ENCODE measurements at regions not wholly inside any gene's neighbourhood (a gene's known extent, or its start where the extent isn't known, plus 50 kb on each side); places are given as distances from the start of the nearest gene placed in this dataset.

- TF ChIP-seq CTCF (IDR thresholded peaks at IDR 0.05) (no peak), POLR2AphosphoS5 (IDR thresholded peaks at IDR 0.05) (no peak)
These were observed 85.0 kb upstream of the OBI1 start for GRCh38 chr13:78743973-78744372.

All from prostate gland (tissue), 2 donors.